SK-N-SH (cell line): ENCODE measurements at regions not wholly inside any gene's neighbourhood (a gene's known extent, or its start where the extent isn't known, plus 50 kb on each side); places are given as distances from the start of the nearest gene placed in this dataset.

Source experiments
- CTCF ChIA-PET: fragments of 300-600, 350-600 bp; formaldehyde crosslinking; extraction: SDS; loops from one replicate; lab custom pipeline; 2021; lab: Yijun Ruan, JAX
- POLR2A ChIA-PET: fragments of 350-600 bp; sonication (Branson Sonifier 250); formaldehyde crosslinking; extraction: SDS; loops from one replicate; lab custom pipeline; 2020; ENCODE audit warnings: antibody characterized with exemption, inconsistent platforms; lab: Yijun Ruan, JAX
- DNase-seq: peaks from one replicate; pipeline ENCODE4 v3.0.0; 2012
- H2AFZ ChIP-seq: fragments of 200-600 bp; sonication (generic); 2 replicates; pipeline ENCODE4 v1.8.1; 2016; ENCODE audit warnings: antibody characterized with exemption, mild to moderate bottlenecking, low read depth
- H3F3A ChIP-seq: fragments of 200-600 bp; sonication (generic); replicated peaks from 2 replicates; pipeline ENCODE3; 2016; ENCODE audit warnings: antibody characterized with exemption, mild to moderate bottlenecking; ENCODE audit not compliant: insufficient read depth
- H3K27ac ChIP-seq, 2 experiments: fragments of 200-500 bp in 1 of 2; fragments of 200-600 bp in 1 of 2; sonication (Bioruptor generic) in 1 of 2; sonication (generic), shearing (Covaris generic) in 1 of 2; 2 replicates each; pipeline versions ENCODE4 v1.5.1 to v1.6.1; 2014 to 2016; ENCODE audit warnings: low read depth in 2 of 2, inconsistent platforms in 1 of 2, low read length in 1 of 2, mild to moderate bottlenecking in 1 of 2, mixed read lengths in 1 of 2
- H3K27me3 ChIP-seq: fragments of 200-600 bp; sonication (generic), shearing (Covaris generic); 2 replicates; pipeline ENCODE4 v1.6.1; 2016; ENCODE audit warnings: mixed run types; ENCODE audit not compliant: insufficient read depth
- H3K36me3 ChIP-seq, 2 experiments: fragments of 200-500 bp in 1 of 2; fragments of 200-600 bp in 1 of 2; sonication (Bioruptor generic) in 1 of 2; sonication (generic) in 1 of 2; replicated peaks in 1 of 2; 2 replicates each; pipeline versions ENCODE3 to v1.5.1; 2014 to 2016; ENCODE audit warnings: low read length in 1 of 2, mild to moderate bottlenecking in 1 of 2; ENCODE audit not compliant: insufficient read depth in 2 of 2, control insufficient read depth in 1 of 2
- H3K4me1 ChIP-seq, 2 experiments: fragments of 200-500 bp in 1 of 2; fragments of 200-600 bp in 1 of 2; sonication (Bioruptor generic) in 1 of 2; sonication (generic), shearing (Covaris generic) in 1 of 2; 2 replicates each; pipeline versions ENCODE4 v1.5.1 to v1.6.1; 2014 to 2016; ENCODE audit warnings: low read depth in 1 of 2, low read length in 1 of 2, mixed run types in 1 of 2; ENCODE audit not compliant: insufficient read depth in 2 of 2, control insufficient read depth in 1 of 2
- H3K4me2 ChIP-seq: fragments of 200-600 bp; sonication (generic), shearing (Covaris generic); 2 replicates; pipeline ENCODE4 v1.6.1; 2017; ENCODE audit warnings: mixed run types
- H3K4me3 ChIP-seq, 2 experiments: fragments of 200-500 bp in 1 of 2; fragments of 200-600 bp in 1 of 2; sonication (Bioruptor generic) in 1 of 2; sonication (generic), shearing (Covaris generic) in 1 of 2; 2 replicates each; pipeline versions ENCODE4 v1.5.1 to v1.8.1; 2014 to 2016; ENCODE audit warnings: low read depth in 2 of 2, inconsistent platforms in 1 of 2, low read length in 1 of 2, mild to moderate bottlenecking in 1 of 2, mixed read lengths in 1 of 2, moderate library complexity in 1 of 2
- H3K79me2 ChIP-seq: fragments of 200-600 bp; sonication (generic); 2 replicates; pipeline ENCODE4 v1.8.1; 2017; ENCODE audit warnings: mild to moderate bottlenecking; ENCODE audit not compliant: insufficient read depth
- H3K9ac ChIP-seq: fragments of 200-600 bp; sonication (generic); 2 replicates; pipeline ENCODE4 v1.6.1; 2017; ENCODE audit warnings: mixed run types
- H3K9me2 ChIP-seq: fragments of 200-600 bp; sonication (generic); 2 replicates; pipeline ENCODE4 v1.6.1; 2017; ENCODE audit warnings: mixed run types
- H3K9me3 ChIP-seq: fragments of 200-600 bp; sonication (generic); 2 replicates; pipeline ENCODE4 v1.6.1; 2017; ENCODE audit warnings: mixed run types, mild to moderate bottlenecking, moderate library complexity
- H4K20me1 ChIP-seq: fragments of 200-600 bp; sonication (generic); 2 replicates; pipeline ENCODE4 v1.6.1; 2017; ENCODE audit warnings: mild to moderate bottlenecking, mixed run types; ENCODE audit not compliant: insufficient read depth
- CTCF ChIP-seq: fragments of 200-600 bp; sonication (generic); IDR thresholded peaks from 2 replicates; pipeline ENCODE4 v1.6.1; 2017; ENCODE audit warnings: antibody characterized with exemption, mild to moderate bottlenecking, moderate library complexity
- EP300 ChIP-seq, 2 experiments: IDR thresholded peaks; 2 replicates each; pipeline versions ENCODE4 v1.4.0 to v1.6.1; 2012; ENCODE audit warnings: borderline replicate concordance in 1 of 2, low read depth in 1 of 2, low read length in 1 of 2
- EZH2phosphoT487 ChIP-seq: fragments of 200-600 bp; sonication (generic); IDR thresholded peaks from 2 replicates; pipeline ENCODE4 v1.6.1; 2017; ENCODE audit warnings: low read depth, mixed run types, mild to moderate bottlenecking, antibody characterized with exemption, moderate library complexity, borderline replicate concordance
- MEF2A ChIP-seq: IDR thresholded peaks from 2 replicates; pipeline ENCODE4 v1.4.0; 2012; ENCODE audit warnings: low read depth, borderline replicate concordance
- NRF1 ChIP-seq: IDR thresholded peaks from 2 replicates; pipeline ENCODE4 v1.6.1; 2012; ENCODE audit warnings: low read depth, mild to moderate bottlenecking, low read length
- POLR2AphosphoS5 ChIP-seq: IDR thresholded peaks from 2 replicates; pipeline ENCODE4 v1.6.1; 2012; ENCODE audit warnings: low read depth, low read length
- RCOR1 ChIP-seq: fragments of 150-350 bp; IDR thresholded peaks from 2 replicates; pipeline ENCODE4 v1.6.1; 2017; ENCODE audit warnings: antibody characterized with exemption, low read length
- TCF12 ChIP-seq: IDR thresholded peaks from 2 replicates; pipeline ENCODE4 v1.4.0; 2012
- TEAD4 ChIP-seq: IDR thresholded peaks from 2 replicates; pipeline ENCODE4 v1.4.0; 2012; ENCODE audit warnings: mild to moderate bottlenecking, borderline replicate concordance; ENCODE audit not compliant: insufficient read depth
- YY1 ChIP-seq: IDR thresholded peaks from 2 replicates; pipeline ENCODE4 v1.4.0; 2012; ENCODE audit warnings: low read depth, mild to moderate bottlenecking
- WGBS: methylation state at CpG from one replicate; pipeline ENCODE4 v1.1.6; 2017; ENCODE audit warnings: low lambda C conversion rate; 5-methylcytosine and 5-hydroxymethylcytosine counted together
- TF ChIP-seq, protein P1 (sequence below): fragments of 150-350 bp; IDR thresholded peaks from 2 replicates; pipeline ENCODE4 v1.6.1; 2016; ENCODE audit warnings: mild to moderate bottlenecking, low read depth, low read length
- TF ChIP-seq, protein P2 (sequence below): IDR thresholded peaks from 2 replicates; pipeline ENCODE4 v1.4.0; 2012; ENCODE audit warnings: low read depth, borderline replicate concordance

DNA sequence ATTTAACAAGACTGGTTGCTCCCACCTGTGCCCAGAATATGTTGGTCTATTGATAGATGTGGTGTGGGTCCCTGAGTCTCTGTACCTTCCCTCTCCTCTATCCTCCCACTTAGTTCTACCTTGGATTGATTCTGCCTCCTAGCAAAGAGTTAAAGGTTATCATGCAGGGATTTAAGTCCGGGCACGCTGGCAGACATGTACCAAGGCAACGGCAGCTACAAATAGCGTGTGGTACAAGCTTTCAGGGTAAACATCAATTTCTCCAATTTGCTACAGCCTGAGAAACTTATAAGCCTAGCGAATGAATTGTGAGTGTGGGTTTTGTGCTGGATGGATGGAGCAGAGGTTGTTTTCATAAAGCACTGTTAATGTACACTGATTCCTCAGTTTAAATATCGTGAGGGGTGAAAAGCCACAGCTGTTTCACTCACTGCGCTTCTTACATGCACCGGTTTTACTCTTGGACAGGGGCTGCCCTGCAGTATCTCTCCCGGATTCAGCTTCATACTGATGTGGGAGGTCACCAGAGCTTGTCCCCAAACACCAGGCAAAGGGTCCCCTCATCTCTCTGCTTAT lies 289.8 kb downstream of the ICOS start:
- H3K9me3 ChIP-seq = no peaks in the 10 kb centered on the region
- no peak overlapping the region for H2AFZ ChIP-seq
- no peaks in the 10 kb centered on the region for H3K36me3 ChIP-seq
- CTCF ChIA-PET = interaction anchor here (0.7 to 2.7 kb wide), 3 partner anchors 33 to 201 kb away, joined by 3 to 13 read pairs (median 3); no protein-coding TSS in a partner anchor
- peaks cover 0 to 15% of the 10 kb centered on the region in 2 experiments; a peak in 2 of 4 replicates for H3K4me1 ChIP-seq
- DNase-seq = no peak
- H3K79me2 ChIP-seq = no peaks in the 10 kb centered on the region
- no peak overlapping the region for H3K4me2 ChIP-seq
- 63% methylated on average over 9 of the region's 9 CpGs for WGBS
- no peak overlapping the region for H3K4me3 ChIP-seq
- H3K27me3 ChIP-seq = no peaks in the 10 kb centered on the region
- POLR2A ChIA-PET = no interaction called here
- no peaks in the 10 kb centered on the region for H3K9me2 ChIP-seq
- no peaks in the 10 kb centered on the region for H3F3A ChIP-seq
- no peaks in the 10 kb centered on the region for H4K20me1 ChIP-seq
- TF ChIP-seq CTCF = no peak
- TF ChIP-seq MEF2A = no peak
- no peak for TF ChIP-seq NRF1
- TF ChIP-seq, protein P1, sequence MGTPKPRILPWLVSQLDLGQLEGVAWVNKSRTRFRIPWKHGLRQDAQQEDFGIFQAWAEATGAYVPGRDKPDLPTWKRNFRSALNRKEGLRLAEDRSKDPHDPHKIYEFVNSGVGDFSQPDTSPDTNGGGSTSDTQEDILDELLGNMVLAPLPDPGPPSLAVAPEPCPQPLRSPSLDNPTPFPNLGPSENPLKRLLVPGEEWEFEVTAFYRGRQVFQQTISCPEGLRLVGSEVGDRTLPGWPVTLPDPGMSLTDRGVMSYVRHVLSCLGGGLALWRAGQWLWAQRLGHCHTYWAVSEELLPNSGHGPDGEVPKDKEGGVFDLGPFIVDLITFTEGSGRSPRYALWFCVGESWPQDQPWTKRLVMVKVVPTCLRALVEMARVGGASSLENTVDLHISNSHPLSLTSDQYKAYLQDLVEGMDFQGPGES = no peak
- TF ChIP-seq POLR2AphosphoS5 = no peak
- TF ChIP-seq EP300 (IDR thresholded peaks at IDR 0.05; ENCODE audit: borderline replicate concordance in 1 of 2, low read depth in 1 of 2, low read length in 1 of 2) = no peak
- no peak for TF ChIP-seq TCF12
- no peak for TF ChIP-seq RCOR1
- TF ChIP-seq, protein P2, sequence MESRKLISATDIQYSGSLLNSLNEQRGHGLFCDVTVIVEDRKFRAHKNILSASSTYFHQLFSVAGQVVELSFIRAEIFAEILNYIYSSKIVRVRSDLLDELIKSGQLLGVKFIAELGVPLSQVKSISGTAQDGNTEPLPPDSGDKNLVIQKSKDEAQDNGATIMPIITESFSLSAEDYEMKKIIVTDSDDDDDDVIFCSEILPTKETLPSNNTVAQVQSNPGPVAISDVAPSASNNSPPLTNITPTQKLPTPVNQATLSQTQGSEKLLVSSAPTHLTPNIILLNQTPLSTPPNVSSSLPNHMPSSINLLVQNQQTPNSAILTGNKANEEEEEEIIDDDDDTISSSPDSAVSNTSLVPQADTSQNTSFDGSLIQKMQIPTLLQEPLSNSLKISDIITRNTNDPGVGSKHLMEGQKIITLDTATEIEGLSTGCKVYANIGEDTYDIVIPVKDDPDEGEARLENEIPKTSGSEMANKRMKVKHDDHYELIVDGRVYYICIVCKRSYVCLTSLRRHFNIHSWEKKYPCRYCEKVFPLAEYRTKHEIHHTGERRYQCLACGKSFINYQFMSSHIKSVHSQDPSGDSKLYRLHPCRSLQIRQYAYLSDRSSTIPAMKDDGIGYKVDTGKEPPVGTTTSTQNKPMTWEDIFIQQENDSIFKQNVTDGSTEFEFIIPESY = no peak
- no peak for TF ChIP-seq EZH2phosphoT487
- TF ChIP-seq YY1 = no peak
- TF ChIP-seq TEAD4 = no peak
- H3K27ac ChIP-seq = no peak overlapping the region; a peak in 1 of 4 replicates
- H3K9ac ChIP-seq = no peak overlapping the region
